ENCODE measurements at regions not wholly inside any gene's neighbourhood (a gene's known extent, or its start where the extent isn't known, plus 50 kb on each side); places are given as distances from the start of the nearest gene placed in this dataset.

GRCh38 chr12:107336695-107337094 is 243.3 kb upstream of the CRY1 start:
- no peak for TF ChIP-seq CTCF (IDR thresholded peaks at IDR 0.05)
- no peak for ATAC-seq (ENCODE audit: low FRiP score)
- DNase-seq (ENCODE audit: low spot score): no peak

GRCh38 chr12:107337346-107338095 is 244.2 kb upstream of the CRY1 start:
- no peak for TF ChIP-seq CTCF (IDR thresholded peaks at IDR 0.05)
- DNase-seq (ENCODE audit: low spot score): no peak
- no peak for ATAC-seq (ENCODE audit: low FRiP score)

- no peak for ATAC-seq (ENCODE audit: low FRiP score)
- no peak for TF ChIP-seq CTCF (IDR thresholded peaks at IDR 0.05)
Measured at GRCh38 chr12:107339487-107339886, 246.1 kb upstream of the CRY1 start.

GRCh38 chr12:107339932-107340331 is 246.6 kb upstream of the CRY1 start:
- no peak for ATAC-seq (ENCODE audit: low FRiP score)
- DNase-seq (ENCODE audit: low spot score): no peak
- no peak for TF ChIP-seq CTCF (IDR thresholded peaks at IDR 0.05)

More at GRCh38 chr12:107339487-107339886, 246.1 kb upstream of the CRY1 start:
- no peak for DNase-seq (ENCODE audit: low spot score)

GRCh38 chr12:107340898-107341297 is 247.5 kb upstream of the CRY1 start:
- no peak for TF ChIP-seq CTCF (IDR thresholded peaks at IDR 0.05)

GRCh38 chr12:107344035-107344808 is 250.9 kb upstream of the CRY1 start:
- no peak for TF ChIP-seq CTCF (IDR thresholded peaks at IDR 0.05)
- DNase-seq (ENCODE audit: low spot score): no peak
- ATAC-seq (ENCODE audit: low FRiP score): no peak

More at GRCh38 chr12:107340898-107341297, 247.5 kb upstream of the CRY1 start:
- DNase-seq (ENCODE audit: low spot score): no peak
- no peak for ATAC-seq (ENCODE audit: low FRiP score)

All from omental fat pad (tissue), 3 donors.